NCI-H1436 (cell line): ENCODE measurements at regions not wholly inside any gene's neighbourhood (a gene's known extent, or its start where the extent isn't known, plus 50 kb on each side); places are given as distances from the start of the nearest gene placed in this dataset.
"Not testable (repeated sequence)": the region's sequence is repeated elsewhere in the genome, so short reads cannot be mapped to it uniquely, and the experiment has no call there.

Source experiments
- DNase-seq: peaks from one replicate; lab custom pipeline; 2025; lab: John Stamatoyannopoulos, UW

DNA sequence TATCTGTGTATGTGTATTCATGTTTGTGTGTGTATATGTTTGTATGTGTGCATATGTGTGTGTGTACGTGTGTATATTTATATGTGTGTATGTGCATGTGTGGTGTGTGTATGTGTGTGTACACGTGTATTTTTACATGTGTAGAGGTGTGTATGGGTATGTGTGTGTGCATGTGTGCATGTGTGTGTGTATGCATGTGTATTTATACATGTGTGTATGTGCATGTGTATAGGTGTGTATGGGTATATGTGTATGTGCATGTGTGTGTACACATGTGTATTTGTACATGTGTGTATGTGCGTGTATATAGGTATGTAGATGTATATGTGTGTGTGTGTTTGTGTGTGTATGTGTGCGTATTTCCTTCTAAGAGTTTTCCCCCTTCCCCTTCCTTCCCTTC lies 207.7 kb upstream of the ATP6AP2 start:
- no peak for DNase-seq

DNA sequence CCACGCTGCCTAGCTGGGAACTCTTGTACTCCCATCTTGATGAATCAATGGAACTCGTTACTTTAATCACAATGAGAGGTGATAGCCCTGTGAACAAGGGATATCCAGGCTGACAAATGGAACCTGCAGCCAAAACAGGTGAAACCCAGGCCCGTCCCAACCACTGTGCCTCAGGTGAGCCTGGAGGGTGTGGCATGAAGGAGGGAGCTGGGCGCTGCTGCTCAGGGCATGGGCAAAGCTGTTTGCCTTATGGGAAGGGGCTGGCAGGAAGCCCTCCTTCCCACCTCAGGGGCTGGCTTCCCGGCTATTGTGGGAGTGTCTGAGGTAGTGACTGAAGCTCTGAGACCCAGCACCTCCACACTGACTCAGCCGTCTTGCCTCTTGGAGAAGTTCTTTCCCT lies 209.4 kb upstream of the ATP6AP2 start:
- DNase-seq, result no peak

DNA sequence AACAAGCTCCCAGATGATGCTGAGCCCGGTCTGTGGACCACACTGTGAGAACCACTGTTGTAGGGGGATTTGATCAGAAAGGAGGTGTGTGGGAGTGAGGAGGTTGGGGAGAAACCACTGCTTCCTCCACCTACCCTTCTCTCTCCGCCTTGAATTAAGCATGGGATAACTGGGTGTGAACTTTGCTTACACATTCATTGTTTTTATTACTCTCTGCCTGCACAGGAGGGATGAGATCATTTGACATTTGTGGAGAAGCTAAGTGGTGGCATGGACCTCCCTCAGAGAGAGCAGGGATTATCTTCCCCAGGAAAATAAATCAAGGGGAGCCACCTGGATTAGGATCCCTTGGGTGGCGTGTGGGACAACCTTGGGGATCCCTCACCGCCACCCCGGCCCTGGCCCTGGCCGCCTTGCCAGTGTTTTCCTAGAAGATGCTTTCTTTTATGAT lies 212.1 kb upstream of the ATP6AP2 start:
- no peak for DNase-seq

DNA sequence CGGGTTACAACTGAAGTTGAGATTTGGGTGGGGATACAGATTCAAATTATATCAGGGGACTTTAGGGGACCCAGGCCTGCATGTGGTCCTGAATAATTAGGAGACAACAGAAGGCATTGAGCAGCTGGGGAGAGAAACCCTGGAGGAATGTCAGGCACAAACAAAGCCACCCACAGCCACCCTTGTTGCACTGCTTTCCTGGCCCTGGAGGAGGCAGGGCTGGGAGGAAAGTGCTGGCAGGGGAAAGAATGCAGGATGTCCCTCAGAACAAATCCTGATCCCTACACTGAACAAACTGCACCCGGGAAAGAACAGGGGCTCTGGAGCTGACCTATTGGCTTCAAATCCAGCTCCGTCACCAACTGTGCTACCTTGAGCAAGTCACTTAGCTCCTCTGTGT lies 214.1 kb upstream of the ATP6AP2 start:
- DNase-seq, result no peak

DNA sequence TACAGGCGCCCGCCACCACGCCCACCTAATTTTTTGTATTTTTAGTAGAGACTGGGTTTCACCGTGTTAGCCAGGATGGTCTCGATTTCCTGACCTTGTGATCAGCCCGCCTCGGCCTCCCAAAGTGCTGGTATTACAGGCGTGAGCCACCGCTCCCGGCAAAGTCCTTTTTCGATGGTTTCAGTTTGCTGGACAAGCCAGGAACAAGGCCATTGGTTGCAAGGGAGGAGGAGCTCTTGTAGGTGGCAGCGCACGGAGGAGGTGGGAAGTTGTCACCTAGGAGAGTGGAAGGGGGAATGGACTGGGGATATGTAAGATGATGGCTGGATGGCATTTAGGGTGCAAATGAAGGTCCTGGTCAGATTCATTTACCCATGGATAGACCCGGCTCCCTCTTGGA lies 218.5 kb upstream of the ATP6AP2 start:
- DNase-seq, result not testable (repeated sequence)

DNA sequence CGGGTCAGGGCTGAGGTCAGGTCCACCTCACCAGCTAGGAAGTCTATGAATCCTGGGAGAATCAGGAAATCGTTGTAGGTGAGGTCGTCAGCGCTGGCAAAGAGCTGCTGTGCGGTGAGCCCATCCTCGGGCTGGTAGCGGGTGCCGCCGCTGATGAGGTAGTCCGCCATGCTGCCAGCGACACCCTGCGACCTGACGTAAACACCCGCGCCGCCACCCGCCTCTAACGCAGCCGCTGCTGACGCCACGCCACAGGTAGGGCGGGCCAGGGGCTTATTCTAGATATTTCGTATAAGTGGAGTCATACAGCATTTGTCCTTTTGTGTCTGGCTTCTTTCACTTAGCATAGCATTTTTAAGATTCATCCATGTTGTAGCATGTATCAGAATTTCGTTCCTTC lies 220.2 kb upstream of the ATP6AP2 start:
- no peak for DNase-seq

DNA sequence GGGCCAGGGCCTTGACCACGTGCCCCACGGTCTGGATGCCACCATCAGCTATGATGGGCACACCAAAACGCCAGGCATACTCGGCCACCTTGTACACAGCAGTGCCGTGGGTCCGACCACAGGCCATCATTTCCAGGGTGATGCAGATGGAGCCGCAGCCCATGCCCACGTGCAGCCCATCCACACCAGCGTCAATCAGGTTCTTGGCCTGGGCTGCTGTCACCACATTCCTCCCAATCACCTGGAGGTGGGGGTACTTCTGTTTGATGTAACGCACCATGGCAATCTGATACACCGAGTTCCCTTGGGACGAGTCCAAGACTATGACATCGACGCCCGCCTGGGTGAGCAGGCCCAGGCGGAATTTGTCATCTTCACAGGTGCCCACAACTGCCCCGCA lies 221.2 kb upstream of the ATP6AP2 start:
- DNase-seq, result no peak

DNA sequence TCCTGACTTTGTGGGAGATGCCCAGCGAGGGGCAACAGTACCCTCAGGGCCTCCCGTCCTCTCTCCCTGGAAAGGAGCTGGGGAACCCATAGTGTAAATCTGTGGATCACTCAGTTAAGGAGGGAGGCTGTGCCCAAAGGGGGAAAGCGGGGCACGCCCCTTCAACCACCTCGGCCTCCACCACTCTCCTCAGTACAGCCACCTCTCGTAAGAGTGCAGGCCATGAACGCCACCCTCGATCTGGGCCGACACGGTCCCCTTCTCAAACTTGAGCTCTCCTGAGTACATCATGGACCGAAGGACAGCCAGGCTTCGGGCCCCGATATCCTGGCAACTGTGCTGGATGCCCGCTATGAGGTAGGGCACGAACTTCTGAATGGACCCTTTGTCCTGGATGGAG lies 221.8 kb upstream of the ATP6AP2 start:
- no peak for DNase-seq

DNA sequence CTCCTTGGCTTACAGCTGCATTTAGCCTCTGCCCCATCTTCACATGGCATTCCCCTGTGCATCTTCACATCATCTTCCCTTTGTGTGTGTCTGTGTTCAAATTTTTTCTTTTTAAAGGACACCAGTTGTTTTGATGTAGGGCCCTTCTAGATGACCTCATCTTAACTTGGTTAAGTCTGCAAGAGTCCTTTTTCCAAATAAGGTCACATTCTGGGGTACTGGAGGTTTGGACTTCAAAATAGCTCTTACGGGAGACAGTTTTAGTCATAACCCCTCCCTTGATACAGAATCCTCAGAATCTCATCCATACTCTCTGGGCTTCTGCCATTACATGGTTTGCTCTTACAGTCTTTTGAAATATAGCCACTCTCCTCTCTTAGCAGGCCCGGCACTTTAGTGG lies 231.5 kb upstream of the ATP6AP2 start:
- DNase-seq, result no peak

DNA sequence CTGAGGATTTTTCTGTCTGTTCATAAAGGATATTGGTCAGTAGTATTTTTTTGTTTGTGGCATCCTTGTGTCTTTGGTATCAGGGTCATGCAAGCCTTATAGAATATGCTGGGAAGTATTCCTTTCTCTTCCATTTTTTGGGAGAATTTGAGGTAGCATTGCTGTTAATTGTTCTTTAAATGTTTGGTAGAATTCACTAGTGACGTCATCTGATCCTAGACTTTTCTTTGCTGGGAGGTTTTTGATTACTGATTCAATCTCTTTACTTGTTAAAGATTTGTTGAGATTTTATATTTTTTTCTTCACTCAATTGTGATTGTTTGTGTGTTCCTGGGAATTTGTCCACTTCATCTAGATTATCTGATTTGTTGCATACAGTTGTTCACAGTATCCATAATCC lies 234.4 kb upstream of the ATP6AP2 start:
- DNase-seq, result no peak

DNA sequence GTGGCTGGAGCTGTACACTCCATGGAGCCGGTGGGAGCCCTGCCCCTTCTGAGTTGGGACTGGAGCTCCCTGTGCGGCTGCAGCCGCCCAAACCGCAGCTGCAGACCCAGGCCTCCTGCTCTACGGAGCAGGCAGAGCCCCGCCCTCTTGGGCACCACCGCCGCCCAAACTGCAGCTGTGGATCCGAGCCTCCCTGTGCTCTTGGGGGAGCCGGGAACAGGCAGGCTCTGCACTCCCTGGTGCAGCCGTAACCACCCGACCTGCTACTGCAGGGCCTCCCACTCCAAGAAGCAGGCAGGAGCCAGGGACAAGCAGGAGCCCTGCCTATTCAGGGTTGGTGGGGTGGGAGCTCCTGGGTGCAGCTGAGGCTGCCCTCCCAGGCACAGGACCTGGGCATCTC lies 237.5 kb upstream of the ATP6AP2 start:
- no peak for DNase-seq

DNA sequence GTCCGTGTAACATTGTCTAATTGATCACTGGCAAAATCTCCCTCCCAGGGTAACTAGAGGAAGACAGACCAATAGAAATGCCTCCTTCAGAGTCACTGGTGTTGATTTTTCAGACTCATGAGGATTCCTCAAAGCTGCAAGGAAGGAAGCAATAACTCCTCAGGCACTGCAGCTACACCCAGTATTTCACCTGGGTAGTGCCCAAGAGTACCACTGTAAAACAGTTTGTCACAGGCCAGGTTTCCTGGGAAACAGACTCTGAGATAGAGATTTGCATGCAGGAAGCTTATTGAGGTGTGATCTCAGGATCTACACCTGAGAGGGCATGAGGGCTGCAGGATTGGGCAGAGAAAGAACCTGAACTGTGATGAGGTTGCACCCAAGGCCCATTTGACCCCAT lies 240.7 kb upstream of the ATP6AP2 start:
- DNase-seq, result no peak

DNA sequence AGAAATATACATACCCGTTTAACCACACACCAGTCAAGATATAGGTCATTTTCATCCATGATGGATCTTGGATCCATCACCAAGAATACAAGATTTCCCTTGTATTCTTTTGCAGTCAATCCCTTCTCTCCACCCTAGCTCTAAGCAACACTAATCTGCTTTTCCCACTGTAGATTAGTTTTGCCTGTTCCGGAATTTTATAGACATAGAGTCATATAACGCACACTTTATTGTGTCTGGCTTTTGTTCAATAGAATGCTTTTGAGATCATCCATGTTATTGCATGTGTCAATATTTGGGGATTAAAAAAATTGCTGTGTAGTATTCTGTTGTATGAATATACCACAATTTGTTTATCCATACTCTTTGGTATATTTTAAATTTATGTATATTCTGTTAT lies 235.6 kb upstream of the BCOR start:
- DNase-seq, result no peak

DNA sequence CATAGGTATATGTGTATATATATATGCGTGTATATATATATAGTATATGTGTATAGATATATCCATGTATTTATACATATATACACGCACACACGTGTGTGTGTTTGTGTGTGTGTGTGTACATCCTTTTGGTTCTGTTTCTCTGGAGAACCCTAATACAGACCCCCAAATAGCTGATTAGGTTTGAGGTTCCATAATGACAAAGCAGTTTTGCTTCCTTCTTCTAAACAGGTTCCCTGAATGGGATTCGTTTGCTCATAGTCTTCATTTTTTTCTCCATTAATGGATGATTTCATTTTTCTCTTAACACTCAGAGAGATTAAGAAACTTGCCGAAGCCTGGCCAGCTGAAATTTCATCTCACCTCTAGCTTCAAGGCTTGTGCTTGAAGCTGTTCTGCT lies 234.0 kb upstream of the BCOR start:
- no peak for DNase-seq

DNA sequence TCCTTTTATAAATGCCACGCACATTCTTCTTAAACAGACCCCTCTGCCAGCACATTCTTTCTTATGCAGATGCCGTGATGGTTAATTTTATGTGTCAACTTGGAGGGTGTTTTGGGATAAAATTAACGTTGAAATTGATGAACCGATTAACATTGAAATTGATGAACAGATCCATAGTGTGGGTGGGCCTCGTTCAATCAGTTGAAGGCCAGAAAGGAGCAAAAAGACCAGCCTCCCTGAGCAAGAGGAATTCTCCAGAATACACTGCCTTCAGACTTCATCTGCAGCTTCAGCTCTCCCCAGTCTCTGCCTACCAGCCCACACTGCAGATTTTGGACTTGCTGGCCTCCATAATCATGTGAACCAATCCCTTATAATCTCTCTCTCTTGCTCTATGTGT lies 233.6 kb upstream of the BCOR start:
- no peak for DNase-seq

DNA sequence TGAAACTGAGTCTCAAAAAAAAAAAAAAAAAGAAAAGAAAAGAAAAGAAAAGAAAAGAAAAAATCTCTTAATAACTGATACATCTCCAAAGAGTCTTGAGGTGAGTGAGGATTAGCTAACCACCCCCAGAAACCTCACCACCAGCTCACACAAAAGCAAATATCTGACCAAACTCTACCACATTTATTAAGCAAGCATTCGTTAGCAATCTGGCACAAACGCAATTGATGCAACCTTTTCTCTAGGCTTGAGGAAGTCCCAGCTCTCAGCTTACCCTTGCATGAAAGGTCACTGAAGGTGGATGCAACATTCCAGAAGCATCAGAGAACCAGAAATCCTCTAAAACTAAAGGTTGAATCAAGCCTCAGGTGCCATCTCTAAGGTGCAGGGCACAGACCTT lies 231.9 kb upstream of the BCOR start:
- DNase-seq, result no peak

DNA sequence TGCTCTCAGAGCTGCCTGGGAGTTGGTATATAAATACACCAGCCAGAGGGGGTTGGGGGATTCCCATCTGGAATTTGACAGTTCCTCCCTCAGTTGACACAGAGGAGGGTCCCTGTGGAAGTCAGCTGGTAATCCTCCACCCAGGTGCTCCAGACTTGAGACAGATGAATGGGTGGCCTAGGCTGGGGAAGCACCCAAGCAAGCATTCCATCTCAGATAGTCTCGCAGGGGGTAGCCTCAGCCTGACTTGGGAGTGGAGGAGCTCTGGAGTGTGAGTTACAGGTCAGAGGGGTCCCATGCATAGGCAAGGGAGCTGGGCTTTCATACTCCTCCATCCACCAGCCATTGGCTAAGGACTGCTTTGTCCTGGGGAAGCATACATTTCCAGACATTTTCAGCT lies 229.3 kb upstream of the BCOR start:
- no peak for DNase-seq

DNA sequence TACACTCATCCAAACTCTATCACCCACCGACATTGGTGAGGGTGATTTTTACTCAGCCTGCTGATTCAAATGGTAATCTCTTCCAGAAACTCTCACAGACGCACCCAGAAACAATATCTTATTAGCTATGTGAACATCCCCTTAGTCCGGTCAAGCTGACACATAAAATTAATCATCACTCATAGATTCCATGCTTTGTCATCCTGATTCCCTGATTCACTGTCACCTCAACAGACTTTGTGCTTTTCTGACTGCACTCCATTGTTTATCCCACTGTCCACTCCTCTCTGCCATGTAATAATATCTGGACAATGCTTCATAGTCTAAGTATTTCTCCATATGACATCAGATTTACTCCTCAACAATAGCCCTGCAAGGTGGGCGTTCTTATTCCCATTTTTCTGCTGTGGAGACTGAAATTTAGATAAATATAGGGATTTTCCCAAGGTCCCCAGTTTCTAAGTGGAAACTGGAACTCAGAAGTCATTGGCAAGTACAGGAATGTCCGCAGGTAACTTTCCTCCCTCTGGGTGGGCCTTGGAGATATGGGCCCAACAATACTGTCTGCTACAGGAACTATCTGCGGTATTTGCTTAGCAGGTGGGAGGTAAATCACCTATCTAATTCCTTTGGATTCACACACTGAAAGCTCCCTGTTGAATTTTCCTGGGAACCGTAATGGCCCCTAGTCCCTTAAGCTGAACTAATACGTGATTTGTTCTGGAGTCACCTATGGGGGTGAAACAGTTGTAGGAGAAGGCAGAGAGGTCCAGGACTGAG lies 228.6 kb upstream of the BCOR start:
- DNase-seq, result no peak

DNA sequence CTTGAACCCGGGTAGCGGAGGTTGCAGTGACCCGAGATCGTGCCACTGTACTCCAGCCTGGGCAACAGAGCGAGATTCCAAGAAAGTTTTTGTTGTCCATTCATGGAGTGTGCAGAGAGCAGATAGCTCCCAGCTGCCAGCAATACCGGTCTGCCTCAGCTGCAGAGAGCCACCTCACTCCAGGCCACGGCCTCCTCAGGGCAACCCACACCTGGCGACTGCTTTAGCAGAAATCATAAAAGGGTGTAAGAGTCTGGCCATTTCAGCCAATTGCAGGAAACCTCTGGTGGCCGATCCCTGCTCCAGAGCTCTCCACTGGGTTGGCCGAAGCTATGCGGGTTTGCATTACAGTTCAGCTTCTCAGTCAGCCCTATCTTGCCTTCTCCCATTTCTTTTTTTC lies 227.4 kb upstream of the BCOR start:
- DNase-seq, result no peak

DNA sequence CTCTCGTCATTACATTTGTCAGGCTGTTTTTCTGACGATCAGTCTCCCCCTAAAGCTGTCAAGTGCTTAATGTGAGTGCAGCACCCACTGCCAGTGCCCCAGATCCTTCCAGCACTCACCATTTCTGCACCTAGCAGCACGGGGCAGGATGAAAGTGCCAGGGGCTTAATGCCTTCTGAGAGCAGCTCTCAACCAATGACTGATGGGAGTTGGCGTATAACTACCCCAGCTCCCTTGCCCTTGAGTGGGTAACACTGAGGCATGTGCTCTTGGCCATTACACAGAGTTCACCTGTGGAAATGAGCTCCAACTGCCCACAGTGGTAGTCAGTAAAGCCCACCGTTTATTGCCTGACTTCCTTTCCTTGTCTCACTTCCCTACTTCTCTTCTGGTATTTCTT lies 226.2 kb upstream of the BCOR start:
- DNase-seq, result no peak

DNA sequence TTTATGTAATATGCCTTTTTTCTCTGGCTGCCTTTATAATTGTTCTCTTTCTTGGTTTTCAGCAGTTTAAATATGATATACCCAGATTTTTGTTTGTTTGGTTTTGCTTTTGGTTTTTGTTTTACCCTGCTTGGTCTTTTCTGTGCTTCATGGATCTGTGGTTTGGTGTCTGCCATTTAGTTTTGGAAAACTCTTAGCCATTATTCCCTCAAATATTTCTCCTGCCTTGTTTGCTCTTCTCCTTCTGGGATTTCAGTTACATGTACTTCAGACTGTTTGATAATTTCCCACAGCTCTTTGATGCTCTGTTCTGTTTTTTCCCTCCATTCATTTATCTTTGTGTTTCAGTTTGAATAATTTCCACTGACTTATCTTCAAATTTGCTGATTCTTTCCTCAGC lies 223.1 kb upstream of the BCOR start:
- DNase-seq, result no peak

DNA sequence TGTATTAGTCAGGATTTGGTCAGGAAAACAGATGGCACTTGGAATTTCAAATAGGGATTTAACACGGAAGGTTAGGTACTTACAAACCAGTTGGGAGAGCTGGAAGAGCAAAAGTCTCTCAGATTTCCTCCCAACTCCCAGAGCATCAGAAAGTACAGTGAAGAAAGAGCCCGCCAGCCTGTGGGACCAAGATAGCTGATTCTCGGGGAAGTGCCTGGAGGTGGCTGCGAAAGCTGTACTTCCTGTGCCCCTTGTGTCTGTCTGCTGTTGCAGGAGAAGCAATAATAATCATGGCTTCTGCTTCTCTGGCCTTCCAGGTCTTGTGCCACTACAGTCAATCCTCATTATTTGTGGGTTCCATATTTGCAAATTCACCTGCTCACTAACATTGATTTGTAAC lies 221.0 kb upstream of the BCOR start:
- DNase-seq, result no peak

DNA sequence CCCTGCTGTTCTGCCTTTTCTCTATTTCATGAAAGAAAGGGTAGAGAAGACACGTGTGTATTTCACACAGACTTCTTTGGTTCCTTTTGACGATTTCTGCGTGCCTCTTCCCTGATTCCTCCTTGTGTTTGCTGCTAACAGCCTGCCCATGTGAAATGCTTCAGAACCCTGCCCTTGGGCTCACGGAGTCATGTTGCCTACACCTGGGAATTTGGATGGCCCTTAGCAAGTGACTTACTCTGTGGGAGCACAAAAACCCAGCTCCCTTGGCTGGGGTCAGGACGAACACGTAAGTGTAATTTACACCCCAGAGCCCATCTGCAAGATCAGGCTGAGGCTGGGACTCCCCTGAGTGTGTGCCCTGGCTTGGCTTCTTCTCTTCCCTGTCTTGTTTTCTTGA lies 220.3 kb upstream of the BCOR start:
- no peak for DNase-seq

DNA sequence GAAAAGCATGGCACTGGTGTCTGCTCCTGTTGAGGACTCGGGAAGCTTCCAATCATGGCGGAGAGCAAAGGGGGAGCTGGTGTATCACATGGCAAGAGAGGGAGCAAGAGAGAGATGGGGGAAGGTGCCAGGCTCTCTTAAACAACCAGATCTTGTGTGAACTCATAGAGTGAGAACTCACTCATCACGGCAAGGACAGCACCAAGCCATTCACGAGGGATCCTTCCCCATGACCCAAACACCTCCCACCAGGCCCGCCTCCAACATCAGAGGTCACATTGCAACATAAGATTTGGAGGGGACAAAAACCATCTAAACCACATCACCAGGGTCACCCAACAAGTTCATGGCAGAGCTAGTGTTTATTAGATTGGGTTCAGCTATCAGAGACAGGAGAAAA lies 218.7 kb upstream of the BCOR start:
- no peak for DNase-seq

DNA sequence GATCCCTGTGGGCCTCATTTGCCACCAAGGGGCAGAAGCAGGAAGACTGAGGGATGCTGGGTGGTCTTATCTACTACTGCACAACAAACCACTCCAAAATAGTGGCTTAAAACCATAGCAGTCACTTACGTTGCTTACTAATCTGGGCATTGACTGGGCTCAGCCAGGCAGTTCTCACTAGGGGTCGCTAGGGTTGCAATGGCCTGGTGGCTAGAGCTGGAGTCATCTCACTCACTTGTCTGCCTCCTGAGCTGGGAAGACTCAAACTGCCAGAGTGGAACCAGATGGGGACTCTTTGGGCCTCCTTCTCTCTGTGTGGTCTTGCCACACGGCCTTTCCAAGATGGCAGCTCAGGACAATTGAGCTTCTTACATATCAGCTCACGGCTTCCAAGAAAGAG lies 216.3 kb upstream of the BCOR start:
- DNase-seq, result no peak
